H4 (cell line): ENCODE measurements at regions not wholly inside any gene's neighbourhood (a gene's known extent, or its start where the extent isn't known, plus 50 kb on each side); places are given as distances from the start of the nearest gene placed in this dataset.

Experiments
- DNase-seq: peaks from one replicate; pipeline ENCODE4 v3.0.0-alpha.2; 2015; ENCODE audit warnings: low spot score

DNA sequence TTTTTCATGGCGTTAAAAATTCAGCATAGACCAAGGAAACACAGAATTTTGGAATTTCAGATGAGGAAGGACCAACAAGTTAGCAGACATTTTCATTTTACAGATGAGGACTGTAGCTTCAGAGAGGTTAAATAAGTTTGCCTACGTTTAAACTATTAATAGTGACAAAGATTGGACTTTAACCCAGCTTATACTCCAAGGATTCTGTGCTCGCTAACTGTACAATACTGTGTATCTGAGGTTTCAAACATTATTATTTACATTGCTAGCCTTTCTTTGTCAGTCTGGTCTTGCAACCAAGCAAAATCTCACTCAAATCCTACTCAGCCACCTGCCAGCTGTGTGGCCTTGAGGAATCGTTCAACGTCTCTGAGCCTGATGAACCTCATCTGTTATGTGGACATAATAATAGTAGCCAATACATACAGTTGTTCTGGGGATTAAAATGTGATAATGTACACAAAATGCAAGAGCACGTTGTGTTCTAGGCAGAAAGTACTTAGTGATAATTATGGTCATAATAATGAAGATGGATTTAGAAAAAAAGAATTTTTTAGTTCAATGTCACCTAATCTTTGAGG, 462.4 kb upstream of the TRIB2 start:
- no peak for DNase-seq

DNA sequence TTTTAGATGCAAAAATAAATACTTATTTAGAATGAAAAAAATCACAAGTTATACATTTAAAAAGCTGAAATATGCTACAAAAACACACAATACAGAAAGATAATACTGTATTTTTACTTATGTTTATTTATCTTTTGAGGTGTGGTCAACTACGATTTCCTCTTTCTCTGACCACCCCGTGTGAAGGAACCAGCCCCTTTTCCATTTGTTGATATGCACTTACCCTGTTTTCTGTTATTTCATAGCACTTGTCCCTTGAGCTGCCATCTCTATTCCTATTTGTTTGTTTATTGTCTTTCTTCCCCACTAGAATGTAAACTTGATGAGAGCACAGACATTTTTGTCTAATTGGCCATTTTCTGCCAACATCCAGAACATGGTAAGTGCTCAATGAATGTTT, 460.5 kb upstream of the TRIB2 start:
- no peak for DNase-seq

DNA sequence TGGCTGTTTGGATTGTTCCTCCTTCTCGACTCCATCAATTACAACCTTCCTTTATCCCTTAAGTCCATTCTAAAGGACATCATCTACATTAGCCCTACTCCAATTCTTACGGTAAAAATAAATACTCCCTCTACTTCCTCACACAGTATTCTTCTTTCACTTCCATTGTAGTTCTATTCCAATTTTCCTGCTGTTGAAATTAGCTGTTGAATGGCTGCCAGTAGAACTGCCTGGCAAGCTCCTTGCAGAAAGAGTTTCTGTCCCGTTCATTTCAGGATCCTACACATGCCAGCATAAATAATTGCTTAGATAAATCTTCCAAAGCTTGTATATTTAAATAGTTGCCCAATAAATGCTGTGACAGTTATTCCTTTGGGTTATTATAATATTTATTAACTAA, 459.3 kb upstream of the TRIB2 start:
- no peak for DNase-seq

DNA sequence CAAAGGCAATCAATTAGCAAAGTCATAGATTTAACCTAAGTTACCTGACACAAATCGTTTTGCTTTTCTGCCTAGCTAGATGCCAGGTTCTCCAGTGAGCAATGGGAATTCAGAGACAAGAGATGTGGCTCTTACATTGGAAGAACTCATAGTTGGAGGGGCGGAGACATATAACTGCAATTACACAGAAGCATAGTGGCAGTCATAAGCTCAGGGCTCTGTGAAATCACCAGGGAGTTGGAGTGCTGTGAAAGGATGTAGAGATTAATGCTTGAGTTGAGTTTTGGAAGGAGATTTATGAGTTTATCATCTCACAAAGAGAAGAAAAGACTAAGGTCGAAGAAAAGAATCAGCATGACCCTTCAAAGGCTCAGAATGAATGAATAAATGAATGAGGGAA, 457.2 kb upstream of the TRIB2 start:
- DNase-seq, result no peak

DNA sequence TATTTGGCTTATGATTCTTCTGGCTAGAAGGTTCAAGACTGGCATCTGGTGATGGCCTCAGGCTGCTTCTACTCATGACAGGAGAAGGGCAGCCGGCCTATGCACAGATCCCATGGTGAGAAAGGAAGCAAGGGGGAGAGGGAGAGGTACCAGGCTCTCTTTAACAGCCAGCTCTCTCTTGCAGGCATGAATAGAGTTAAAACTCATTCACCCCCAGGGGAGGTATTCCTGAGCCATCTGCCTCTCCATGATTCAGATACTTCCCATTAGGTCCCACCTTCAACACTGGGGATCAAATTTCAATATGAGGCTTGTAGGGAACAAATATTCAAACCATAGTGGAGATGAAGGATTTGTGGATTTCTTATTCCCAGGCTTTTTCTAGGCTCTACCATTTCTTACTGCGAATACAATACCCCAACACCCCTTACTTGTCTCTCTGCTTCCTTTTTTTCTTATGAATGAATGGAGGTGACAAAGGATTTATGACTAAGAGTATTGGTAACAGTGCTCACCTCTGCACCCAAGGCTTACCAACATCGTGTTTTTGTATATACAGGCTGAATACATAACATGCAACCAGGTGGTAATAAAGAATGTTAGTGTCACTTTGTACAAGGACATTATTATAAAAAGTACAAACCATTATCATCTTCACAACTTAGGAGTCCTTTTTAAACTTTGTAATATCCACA, 454.6 kb upstream of the TRIB2 start:
- no peak for DNase-seq

DNA sequence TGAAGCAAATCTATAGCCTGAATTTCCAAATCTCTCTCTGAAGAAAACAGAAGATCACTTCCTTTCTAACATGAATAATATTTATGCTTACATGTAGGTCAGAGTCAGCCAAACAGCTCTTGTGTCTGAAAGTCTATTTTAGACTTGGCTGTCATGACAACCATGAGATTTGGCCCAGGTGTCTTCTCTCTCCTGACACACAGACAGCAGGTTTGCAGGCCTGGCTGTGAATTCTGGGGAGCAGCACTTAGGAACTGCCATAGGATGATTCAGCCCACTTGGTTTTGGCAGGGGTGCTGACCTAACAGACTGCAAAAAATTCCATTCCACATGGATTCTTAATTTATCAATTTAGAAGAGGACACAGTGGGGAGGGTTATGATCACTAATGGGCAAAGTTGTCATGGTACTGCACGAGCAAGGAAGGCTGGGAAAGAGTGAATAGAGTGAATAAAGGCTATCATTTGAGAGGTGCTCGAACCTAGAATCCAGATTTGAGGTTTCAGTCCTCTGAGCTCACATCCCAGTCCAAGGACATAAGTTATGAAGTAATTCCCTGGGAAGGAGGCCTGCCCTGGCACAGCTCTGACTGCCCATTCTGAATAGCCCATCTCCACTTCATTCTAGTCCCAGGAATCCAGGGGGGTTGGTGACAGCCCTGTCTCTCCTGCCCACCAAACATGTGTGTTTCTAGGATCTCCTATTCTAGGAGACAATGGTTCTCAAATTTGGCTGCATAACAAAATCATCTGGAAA, 453.9 kb upstream of the TRIB2 start:
- DNase-seq, result no peak

DNA sequence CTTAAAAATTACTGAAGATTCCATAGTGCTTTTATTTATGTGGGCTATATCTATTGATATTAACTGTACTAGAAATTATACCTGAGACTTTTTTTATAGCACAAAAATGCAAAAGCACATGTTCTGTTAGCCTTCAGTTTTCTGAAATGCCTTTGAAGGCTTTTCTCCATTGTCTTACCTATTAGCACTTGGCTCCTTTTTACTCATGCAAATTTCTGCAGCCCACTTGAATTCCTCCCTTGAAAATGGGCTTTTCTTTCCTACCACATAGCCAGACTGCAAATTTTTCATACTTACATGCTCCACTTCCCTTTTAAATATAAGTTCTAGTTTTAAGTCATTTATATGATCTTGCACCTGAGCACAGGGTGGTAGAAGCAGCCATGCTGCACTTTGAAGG, 453.0 kb upstream of the TRIB2 start:
- DNase-seq, result no peak

DNA sequence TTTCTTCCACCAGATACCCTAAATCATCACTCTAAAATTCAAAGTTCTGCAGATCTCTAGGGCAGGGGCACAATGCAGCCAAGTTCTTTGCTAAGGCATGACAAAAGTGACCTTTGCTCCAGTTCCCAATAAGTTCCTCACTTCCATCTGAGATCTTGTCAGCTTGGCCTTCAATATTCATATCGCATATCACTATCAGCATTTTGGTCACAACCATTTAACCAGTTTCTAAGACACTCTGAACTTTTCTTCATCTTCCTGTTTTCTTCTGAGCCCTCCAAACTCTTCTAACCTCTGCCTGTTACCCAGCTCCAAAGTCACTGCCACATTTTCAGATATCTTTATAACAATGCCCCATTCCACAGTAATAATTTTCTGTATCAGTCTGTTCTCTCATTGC, 452.6 kb upstream of the TRIB2 start:
- DNase-seq, result no peak

- DNase-seq, result no peak
Observed at GRCh38 chr2:12265646-12266045, 451.1 kb upstream of the TRIB2 start.

DNA sequence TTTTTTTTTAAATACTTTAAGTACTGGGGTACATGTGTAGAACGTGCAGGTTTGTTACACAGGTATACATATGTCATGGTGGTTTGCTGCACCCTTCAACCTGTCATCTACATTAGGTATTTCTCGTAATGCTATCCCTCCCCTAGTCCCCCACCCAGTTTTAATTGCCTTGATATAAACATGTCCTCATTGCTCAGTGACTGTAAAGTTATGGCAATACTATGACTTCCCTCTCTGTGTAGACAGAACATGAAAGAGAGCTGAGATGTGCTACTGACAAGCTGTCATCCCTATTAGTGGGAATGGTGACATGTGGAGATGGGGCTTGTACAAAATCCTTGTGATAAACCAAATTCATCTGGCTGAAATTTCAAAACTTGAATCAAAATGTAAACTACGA, 449.7 kb upstream of the TRIB2 start:
- no peak for DNase-seq

DNA sequence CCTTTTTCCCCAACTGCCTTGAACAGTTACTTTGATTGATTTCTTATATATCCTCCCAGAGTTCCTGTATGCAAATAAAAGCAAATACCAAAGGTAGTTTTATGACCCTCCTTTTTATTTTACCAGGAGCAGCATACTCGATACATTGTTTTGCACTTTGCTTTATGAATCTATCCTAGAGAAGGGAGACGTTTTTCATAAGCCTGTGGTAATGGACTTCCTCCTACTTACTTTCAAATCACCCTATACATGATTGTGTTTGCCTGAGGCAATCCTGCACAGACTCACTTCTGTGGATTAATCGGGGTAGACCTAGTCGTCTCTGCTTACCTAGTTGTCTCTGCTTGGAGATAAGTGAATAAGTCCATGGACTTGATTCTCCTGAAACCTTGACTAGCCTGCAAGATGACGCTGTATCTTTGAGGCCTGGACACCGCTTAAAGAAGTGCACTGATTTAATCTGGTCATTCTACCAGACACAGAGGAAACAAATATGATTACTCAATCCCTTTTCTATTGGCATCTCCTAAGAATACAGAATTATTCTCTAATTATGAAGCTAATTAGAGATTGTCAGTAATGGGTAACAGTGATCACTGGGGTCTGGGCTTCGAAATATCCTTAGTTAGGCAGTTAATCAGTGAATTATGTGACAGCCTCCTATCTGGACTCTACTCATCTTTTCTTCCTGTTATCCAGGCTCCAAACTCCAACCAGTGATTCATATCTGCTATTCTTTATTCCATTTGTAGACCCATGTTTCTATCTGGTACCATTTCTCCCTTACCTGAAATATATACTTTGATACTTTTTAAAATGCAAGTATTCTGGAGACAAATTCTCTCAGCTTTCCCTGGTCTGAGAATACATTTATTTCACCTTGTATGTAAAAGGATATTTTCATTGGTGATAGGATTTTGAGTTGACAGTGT, 447.4 kb upstream of the TRIB2 start:
- DNase-seq, result no peak

DNA sequence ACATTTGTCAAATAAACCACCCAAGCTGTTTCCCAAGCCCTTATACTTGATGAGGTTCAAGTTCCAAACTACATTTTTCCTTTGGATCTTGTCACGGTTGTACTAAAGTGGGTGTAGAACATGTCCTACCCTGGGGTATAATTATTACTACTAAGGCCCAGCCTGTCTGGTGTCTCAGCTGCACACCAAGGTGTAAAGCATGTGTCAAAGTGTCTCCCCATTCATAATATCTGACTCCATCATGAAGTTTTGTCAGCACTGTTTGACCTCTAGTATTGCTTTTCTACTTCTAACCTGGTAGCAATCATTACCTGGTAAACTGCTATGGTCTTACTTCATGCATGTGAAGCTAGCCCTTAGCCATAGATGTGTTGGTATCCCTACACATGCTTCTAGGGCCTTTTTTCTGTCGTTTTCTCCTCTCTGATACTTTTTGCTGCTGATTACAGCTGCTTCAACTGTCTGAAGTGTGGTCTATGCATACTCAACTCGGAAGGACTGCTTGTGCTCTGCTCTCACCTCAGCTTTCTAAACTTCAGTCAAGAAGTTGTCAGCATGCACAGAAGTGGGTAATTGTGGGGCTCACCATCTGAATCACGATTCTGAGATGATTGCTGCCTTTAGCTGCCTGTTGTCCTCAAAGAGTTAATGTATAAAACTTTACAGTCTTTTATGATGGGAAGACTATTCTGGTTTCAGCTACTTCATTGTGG, 445.7 kb upstream of the TRIB2 start:
- DNase-seq, result no peak

GRCh38 chr2:12271589-12271984, 445.1 kb upstream of the TRIB2 start:
- no peak for DNase-seq

GRCh38 chr2:12273111-12273510, 443.6 kb upstream of the TRIB2 start:
- no peak for DNase-seq

DNA sequence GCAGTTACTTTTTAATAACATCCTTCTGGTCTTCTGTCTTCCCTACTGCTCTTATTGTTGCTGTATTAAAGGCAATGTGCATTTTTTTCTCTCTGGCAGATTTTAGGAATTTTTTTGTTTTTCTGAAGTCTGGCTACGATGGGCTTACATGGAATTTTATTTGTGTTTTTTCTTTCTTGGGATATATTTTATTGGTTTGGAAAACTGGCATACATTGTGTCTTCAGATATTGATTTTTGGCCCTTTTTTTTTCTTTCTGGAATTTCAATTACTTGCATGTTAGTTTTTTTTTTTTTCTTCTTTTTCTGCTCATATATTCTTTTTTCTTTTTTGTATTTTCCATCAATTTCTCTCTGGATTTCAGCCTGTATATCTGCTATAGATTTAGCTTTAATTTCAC, 442.1 kb upstream of the TRIB2 start:
- no peak for DNase-seq

DNA sequence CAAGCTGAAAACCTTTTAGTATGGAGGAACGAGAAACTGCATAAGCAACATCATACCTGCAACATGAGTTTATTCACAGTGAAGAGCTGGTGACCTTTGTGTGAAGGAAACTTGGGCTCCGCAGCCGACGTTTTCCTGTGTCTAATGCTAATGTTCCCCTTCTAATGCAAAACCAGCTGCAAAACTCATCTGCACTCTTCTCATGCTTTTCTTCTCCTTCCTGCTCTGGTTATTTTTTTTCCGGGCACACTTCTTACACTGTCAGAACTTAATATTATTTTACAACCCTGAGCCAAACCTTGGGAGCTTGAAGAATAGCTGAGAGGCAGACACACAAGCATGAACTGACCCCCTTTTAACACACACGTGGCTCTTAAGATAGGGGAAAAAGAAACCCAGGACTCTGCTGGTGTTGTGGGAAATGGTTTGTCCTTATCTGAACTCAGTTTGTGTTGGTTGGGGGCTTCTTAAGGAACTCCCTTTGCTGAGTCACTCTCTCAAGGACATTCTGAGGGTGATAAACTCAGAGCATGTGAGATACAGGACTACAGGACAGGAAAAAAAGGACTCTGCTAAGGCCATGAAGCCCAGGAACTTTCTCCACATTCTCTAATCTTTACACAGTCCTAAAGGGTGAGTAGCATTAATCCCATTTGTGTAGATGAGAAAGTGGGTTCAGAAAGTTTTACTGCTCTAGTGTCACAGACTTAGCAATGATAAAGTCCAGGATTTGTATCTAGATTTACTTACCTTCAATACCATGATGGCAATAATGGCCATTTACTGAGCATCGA, 439.3 kb upstream of the TRIB2 start:
- no peak for DNase-seq

GRCh38 chr2:12278217-12278750, 438.5 kb upstream of the TRIB2 start:
- DNase-seq, result no peak

- no peak for DNase-seq
Observed at GRCh38 chr2:12282780-12283695, 433.7 kb upstream of the TRIB2 start.

DNA sequence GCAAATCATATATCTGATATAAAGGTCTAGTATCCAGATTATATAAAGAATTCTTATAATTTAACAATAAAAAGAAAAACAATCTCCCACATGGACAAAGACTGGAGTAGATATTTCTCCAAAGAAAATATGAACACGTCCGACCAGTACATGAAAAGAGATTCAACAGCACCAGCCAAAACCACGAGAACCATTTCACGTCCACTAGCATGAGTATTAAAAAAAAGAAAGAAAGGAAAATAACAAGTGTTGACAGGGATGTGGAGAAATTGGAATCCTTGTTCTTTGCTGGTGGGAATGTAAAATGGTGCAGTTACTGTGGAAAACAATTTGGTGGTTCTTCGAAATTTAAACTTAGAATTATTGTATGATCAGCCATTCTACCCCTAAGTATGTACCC, 432.7 kb upstream of the TRIB2 start:
- DNase-seq, result no peak
